GM12878 (cell line): ENCODE measurements at regions not wholly inside any gene's neighbourhood (a gene's known extent, or its start where the extent isn't known, plus 50 kb on each side); places are given as distances from the start of the nearest gene placed in this dataset.

Experiments used
- CTCF ChIP-seq, 3 experiments: IDR thresholded peaks in 2 of 3; conservative IDR thresholded peaks in 1 of 3; 2 replicates each; pipeline ENCODE4 v1.5.1; 2011; ENCODE audit warnings: low read depth in 3 of 3, low read length in 3 of 3, mild to moderate bottlenecking in 3 of 3, control low read depth in 2 of 3, moderate library complexity in 2 of 3, inconsistent platforms in 1 of 3, mixed read lengths in 1 of 3; ENCODE audit not compliant: control insufficient read depth in 2 of 3, insufficient read depth in 1 of 3; ENCODE audit errors: extremely low read depth in 1 of 3
- DPF2 ChIP-seq: fragments of 450-650 bp; IDR thresholded peaks from 2 replicates; pipeline ENCODE4 v1.6.1; 2017; ENCODE audit warnings: mild to moderate bottlenecking
- TF ChIP-seq, protein P1 (sequence below): IDR thresholded peaks from 2 replicates; pipeline ENCODE4 v1.6.1; 2011; ENCODE audit warnings: low read depth, mild to moderate bottlenecking, low read length, moderate library complexity, borderline replicate concordance; ENCODE audit errors: extremely low read depth

- TF ChIP-seq DPF2 = no peak
- no peak for TF ChIP-seq CTCF (IDR thresholded peaks at IDR 0.05 in 2 of 3, conservative IDR thresholded peaks at IDR 0.05 in 1 of 3; ENCODE audit: control insufficient read depth in 2 of 3, extremely low read depth in 1 of 3, insufficient read depth in 1 of 3, low read depth in 3 of 3, low read length in 3 of 3)
- TF ChIP-seq, protein P1, sequence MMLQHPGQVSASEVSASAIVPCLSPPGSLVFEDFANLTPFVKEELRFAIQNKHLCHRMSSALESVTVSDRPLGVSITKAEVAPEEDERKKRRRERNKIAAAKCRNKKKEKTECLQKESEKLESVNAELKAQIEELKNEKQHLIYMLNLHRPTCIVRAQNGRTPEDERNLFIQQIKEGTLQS = no peak
Measured at GRCh38 chr2:226154610-226155009, 645.0 kb downstream of the IRS1 start.
